Upper lobe of left lung (tissue), 4 donors: ENCODE measurements at regions not wholly inside any gene's neighbourhood (a gene's known extent, or its start where the extent isn't known, plus 50 kb on each side); places are given as distances from the start of the nearest gene placed in this dataset.

Source experiments
- CTCF ChIP-seq, 6 experiments: fragments of 450-650 bp in 4 of 6; fragments of 200-600 bp in 2 of 6; sonication (generic) in 2 of 6; IDR thresholded peaks; one replicate each; pipeline ENCODE4 v1.5.1; 2016 to 2019; ENCODE audit warnings: antibody characterized with exemption in 6 of 6
- POLR2A ChIP-seq, 4 donors: fragments of 450-650 bp; IDR thresholded peaks; one replicate each; pipeline ENCODE4 v1.5.1; 2016 to 2017; ENCODE audit warnings: antibody characterized with exemption in 4 of 4, mild to moderate bottlenecking in 2 of 4
- POLR2AphosphoS5 ChIP-seq, 2 donors: sonication (generic); formaldehyde crosslinking; IDR thresholded peaks; one replicate each; pipeline ENCODE4 v1.5.1; 2017; ENCODE audit warnings: antibody characterized with exemption in 2 of 2

DNA sequence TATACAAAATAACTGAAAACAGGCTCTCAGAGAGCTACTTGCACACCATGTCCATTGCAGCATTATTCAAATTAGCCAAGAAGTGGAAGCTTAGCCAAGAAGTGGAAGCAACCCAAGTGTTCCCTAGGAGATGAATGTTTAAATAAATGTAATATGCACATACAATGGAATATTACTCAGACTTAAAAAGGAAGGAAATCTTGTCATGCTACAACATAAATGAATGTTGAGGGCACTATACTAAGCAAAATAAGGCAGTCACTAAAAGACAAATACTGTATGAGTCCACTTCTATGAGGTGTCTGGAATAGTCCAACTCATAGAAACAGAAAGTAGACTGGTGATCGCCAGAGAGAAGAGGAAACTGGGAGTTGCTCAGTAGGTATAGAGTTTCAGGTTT is 438.1 kb downstream of the MAT2B start:
- TF ChIP-seq CTCF (IDR thresholded peaks at IDR 0.05), result no peak
- no peak for TF ChIP-seq POLR2A (IDR thresholded peaks at IDR 0.05)
- no peak for TF ChIP-seq POLR2AphosphoS5 (IDR thresholded peaks at IDR 0.05)
